LNCAP (cell line): ENCODE measurements at regions not wholly inside any gene's neighbourhood (a gene's known extent, or its start where the extent isn't known, plus 50 kb on each side); places are given as distances from the start of the nearest gene placed in this dataset.

ENCODE experiments used
- TF ChIP-seq, protein P1 (sequence below): fragments of 450-650 bp; IDR thresholded peaks from 2 replicates; pipeline ENCODE4 v1.5.1; 2017; ENCODE audit warnings: mild to moderate bottlenecking

DNA sequence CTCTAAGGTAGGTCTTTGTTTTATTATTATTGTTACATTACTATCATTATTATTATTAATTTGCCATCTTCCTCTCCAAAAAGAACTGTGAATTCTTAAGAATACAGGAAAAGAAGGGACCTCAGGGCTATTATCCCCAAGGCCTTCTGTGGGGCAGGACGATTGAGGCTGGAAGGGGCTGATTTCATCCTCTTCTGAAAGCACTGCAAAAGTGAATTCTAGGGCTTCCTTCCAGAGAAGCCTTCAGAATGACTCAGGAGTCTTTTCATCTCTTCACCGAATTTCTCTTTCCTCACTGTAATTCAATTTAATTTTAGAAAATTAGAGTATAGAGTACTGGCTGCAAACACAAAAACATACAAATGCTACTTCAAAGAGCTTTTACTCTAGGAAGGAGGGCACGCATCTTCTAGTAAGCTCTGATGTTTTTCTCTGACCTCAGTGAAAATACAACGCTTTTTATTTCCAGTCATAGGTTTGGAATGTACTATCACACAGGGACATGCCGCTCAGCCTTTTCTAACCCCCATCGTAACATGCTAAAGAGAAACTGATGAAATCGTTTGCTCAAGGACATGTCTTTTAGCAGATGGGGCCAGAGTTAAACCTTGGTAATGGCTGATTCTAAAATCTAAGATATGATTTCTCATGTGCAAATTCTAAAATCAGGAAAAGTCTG lies 280.2 kb upstream of the PITRM1 start:
- TF ChIP-seq, protein P1, sequence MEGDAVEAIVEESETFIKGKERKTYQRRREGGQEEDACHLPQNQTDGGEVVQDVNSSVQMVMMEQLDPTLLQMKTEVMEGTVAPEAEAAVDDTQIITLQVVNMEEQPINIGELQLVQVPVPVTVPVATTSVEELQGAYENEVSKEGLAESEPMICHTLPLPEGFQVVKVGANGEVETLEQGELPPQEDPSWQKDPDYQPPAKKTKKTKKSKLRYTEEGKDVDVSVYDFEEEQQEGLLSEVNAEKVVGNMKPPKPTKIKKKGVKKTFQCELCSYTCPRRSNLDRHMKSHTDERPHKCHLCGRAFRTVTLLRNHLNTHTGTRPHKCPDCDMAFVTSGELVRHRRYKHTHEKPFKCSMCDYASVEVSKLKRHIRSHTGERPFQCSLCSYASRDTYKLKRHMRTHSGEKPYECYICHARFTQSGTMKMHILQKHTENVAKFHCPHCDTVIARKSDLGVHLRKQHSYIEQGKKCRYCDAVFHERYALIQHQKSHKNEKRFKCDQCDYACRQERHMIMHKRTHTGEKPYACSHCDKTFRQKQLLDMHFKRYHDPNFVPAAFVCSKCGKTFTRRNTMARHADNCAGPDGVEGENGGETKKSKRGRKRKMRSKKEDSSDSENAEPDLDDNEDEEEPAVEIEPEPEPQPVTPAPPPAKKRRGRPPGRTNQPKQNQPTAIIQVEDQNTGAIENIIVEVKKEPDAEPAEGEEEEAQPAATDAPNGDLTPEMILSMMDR = no peak

DNA sequence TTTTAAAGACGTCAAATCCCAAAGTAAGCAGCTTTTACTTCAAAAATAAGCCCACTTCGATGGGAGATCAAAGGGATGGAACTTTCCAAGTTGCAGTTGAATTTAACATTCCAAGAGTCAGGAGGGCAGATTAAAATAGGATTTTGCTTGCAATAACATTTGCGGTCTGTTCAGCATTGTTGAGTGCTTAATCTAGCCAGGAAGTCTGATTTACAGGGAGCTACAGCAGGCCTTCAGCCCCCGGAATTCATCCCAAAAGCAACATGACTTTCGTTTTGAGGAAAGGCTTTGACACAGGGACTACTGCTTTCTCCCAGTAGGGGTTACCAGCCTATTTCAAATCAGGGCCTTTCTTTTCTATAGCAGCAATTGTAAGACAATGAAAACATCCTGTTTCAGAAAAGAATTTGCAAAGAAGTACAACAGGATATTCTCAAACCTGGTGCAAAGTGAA lies 279.6 kb upstream of the PITRM1 start:
- TF ChIP-seq, protein P1 = no peak

DNA sequence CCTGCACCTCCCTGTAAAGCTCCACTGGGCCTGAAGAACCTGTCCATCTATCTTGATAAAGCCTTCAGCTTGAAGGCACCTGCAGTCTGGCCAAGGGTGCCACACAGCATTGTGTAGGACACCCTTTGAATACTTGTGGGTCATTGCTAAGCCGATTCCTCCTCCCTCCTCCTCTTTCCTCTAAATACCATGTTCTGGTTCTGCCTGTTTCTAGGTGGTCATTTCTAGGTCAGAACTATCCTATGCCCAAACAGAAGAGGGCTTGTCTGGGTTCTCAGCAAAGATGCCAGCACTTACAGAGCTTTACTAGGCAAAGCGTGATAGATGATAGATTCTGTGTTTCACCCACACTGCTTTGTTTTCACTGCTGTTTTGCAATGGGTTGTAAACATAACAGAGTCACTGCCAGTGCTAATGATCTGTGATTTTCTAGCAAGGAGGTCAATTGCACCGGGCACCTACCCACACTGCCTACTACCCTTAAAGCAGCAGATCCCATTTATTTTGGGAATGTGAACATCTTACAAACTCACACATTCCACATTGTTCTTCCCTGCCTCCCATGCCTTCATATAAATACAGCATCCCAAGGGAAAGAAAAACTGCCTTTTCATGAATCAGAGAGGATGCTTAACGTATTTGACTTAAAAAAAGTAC lies 279.1 kb upstream of the PITRM1 start:
- TF ChIP-seq, protein P1 = no peak

DNA sequence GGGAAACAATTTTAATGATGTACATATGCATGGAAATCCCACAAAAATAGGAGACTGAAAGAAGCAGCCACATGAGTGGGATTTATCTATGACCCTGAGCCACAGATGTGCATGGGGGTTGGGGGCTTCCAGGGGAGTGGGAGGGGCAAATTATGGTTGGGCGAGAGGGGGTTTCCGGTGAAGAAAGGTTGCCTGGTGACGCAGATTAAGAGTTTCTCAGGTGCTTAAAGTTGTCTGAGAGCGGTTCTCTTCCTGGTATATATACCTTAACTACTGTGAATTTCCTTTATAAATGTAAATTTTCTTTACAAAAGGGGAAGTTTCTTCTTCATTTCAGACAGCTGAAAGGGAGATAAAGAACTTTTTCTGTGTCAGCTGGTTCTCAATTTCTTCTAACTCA lies 273.6 kb upstream of the PITRM1 start:
- TF ChIP-seq, protein P1 = no peak

DNA sequence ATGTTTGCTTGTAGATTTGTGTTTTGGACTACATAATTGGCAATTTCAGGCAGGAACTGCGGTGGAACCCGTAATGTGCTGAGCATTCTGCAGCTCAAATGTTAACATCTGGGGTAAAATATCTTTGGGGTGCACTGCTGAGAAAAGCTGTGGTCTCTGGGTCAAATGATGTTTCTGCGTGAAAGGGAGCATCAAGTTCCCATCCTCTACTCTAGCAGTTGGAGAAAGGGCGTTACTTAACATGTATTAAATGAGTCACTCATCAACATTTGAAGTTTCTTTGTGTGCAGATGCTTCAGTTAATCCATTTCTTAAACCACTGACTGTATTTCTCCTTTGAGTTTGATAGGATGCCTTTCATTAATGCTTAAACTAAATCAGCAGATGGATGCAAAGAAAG lies 273.1 kb upstream of the PITRM1 start:
- TF ChIP-seq, protein P1 = no peak

DNA sequence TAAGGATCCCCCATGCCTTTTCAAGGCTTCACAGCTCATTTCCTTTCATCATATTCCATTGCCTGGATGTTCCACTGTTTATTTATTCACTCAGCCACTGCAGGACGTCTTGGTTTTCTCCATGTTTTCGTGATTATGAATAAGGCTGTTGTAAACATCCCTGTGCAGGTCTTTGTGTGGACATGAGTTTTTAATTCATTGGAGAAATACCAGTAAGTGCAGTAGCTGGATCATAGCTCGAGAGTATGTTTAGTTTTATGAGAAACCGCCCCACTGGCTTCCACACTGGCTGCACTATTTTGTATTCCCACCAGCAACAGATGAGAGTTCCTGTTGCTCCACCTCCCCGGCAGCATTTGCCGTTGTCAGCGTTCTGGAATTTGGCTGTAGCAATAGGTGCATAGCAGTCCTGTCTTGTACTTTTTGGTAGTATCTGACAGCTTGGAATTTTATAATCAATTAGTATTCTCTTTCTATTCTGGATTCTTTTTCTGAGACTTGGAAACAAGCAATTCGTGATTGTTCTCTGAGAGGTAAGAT lies 269.9 kb upstream of the PITRM1 start:
- TF ChIP-seq, protein P1 = no peak

DNA sequence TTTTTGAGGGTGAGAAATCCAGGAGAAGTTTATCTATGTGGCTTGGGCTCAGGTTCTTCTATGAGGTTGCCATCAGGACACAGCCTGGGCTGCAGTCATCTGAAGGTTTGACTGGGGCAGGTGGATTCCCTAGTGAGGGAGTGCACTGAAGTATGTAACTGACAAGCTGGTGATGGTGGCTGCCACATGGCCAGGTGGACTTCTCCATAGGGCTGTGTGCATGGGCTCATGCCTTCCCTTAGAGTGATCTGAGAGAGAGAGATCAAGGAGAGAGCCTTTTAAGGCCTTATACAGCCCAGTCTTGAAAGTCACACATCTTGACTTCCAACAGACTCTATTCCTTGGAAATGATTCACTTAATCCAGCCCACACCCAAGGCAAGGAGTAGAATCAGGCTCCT lies 266.6 kb upstream of the PITRM1 start:
- TF ChIP-seq, protein P1 = no peak
